ENCODE measurements at regions not wholly inside any gene's neighbourhood (a gene's known extent, or its start where the extent isn't known, plus 50 kb on each side); places are given as distances from the start of the nearest gene placed in this dataset.

GRCh38 chr4:171590716-171591115 lies 222.5 kb upstream of the GALNTL6 start:
- intact Hi-C loops (cut with DNase I; ENCODE audit: low total_unique reads): no loop called here
- Histone ChIP-seq H3K4me1 (no peaks in the 10 kb centered on the region), H3K27me3 (no peaks in the 10 kb centered on the region), H3K4me3 (no peak overlapping the region), H3K36me3 (no peaks in the 10 kb centered on the region), H3K9me3 (no peaks in the 10 kb centered on the region), H3K27ac (no peak overlapping the region)
- 51 to 61% (median 57%) methylated on average over 2 of the region's 2 CpGs for WGBS, 5 donors
- no peak for TF ChIP-seq CTCF (IDR thresholded peaks at IDR 0.05)
- no peak for TF ChIP-seq EP300 (IDR thresholded peaks at IDR 0.05)
- no peak for TF ChIP-seq POLR2AphosphoS5 (IDR thresholded peaks at IDR 0.05)
- no peak for TF ChIP-seq POLR2A (IDR thresholded peaks at IDR 0.05)
- no peak for DNase-seq

DNA sequence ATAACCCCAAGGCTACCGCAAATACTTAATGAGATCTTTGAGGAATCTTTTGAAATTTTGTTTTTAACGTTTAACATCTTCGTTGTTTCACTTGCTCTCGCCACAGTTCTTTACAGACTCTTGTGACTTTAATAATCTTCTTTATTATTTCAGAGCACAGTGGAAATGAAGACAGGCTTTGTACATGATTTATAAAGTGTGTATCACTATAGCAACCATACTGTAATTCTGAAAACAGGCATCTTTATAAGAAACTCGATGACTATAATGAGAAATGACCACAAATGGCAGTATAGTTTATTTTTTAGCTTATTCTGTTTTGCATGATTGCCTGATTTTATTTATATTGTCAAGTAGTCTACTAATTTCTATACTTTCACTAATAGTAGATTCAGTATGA lies 224.4 kb upstream of the GALNTL6 start:
- intact Hi-C loops (cut with DNase I; ENCODE audit: low total_unique reads): no loop called here
- H3K27ac ChIP-seq: no peak overlapping the region
- no peak for TF ChIP-seq EP300 (IDR thresholded peaks at IDR 0.05)
- no peak for TF ChIP-seq POLR2A (IDR thresholded peaks at IDR 0.05)
- TF ChIP-seq CTCF (IDR thresholded peaks at IDR 0.05): no peak
- TF ChIP-seq POLR2AphosphoS5 (IDR thresholded peaks at IDR 0.05): no peak
- no peak overlapping the region for H3K4me3 ChIP-seq
- no peak for DNase-seq
- H3K4me1 ChIP-seq: no peaks in the 10 kb centered on the region
- H3K36me3 ChIP-seq: no peaks in the 10 kb centered on the region
- peaks cover 0 to 2% (median 0%) of the 10 kb centered on the region in 4 donors for H3K9me3 ChIP-seq
- no peaks in the 10 kb centered on the region for H3K27me3 ChIP-seq
- WGBS, 5 donors: 78 to 90% (median 84%) methylated on average over 5 of the region's 5 CpGs

DNA sequence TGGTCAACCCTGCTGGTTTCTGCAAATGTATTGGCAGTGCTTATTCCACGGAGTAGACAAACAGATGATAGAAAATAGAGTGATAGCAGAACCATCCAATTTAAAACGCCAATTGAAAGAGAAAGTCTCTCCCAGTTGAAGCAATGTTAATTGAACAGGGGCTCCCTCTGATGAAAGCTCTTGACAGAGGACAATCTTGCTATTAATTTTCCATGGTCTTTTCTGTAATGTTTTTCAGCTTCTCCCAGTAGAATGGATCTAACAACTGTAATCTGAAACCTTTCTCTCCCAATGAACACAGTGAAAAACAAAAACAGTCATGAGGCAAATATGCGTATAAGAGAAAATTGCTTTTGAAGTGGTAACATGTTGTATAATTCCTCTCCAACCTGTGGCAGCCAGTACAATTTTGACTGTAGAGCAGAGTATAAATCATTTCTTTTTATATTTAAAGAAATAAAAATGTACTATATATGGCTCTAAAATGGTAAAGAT lies 225.1 kb upstream of the GALNTL6 start:
- intact Hi-C loops (cut with DNase I; ENCODE audit: low total_unique reads): no loop called here
- Histone ChIP-seq H3K4me1 (no peaks in the 10 kb centered on the region), H3K27ac (no peak overlapping the region), H3K27me3 (no peaks in the 10 kb centered on the region), H3K36me3 (no peaks in the 10 kb centered on the region), H3K4me3 (no peak overlapping the region), H3K9me3 (peaks cover 0 to 2% (median 0%) of the 10 kb centered on the region in 4 donors)
- no peak for TF ChIP-seq POLR2A (IDR thresholded peaks at IDR 0.05)
- TF ChIP-seq EP300 (IDR thresholded peaks at IDR 0.05): no peak
- TF ChIP-seq POLR2AphosphoS5 (IDR thresholded peaks at IDR 0.05): no peak
- TF ChIP-seq CTCF (IDR thresholded peaks at IDR 0.05): no peak
- 68 to 74% (median 71%) methylated on average over 3 of the region's 3 CpGs for WGBS, 5 donors
- DNase-seq: no peak

DNA sequence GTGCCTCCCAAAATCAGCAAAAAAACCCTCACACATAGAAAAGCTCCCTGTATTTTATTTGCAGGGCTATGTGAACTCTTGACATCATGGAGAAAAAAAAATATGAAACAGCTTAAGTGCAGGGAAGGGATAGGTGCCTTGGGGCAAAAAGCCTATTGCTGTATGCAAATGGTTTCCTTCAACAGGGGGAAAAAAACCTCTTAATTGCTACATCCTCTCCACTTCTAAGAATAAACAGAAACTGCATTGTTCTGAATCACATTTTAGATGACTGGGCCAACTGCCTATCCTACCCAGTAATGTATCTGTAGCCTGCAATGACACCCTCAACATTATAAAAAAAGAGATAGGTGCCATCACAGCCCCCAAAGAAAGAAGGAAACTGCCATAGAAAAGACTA lies 229.4 kb upstream of the GALNTL6 start:
- H3K9me3 ChIP-seq: peaks cover 0 to 2% (median 0%) of the 10 kb centered on the region in 4 donors
- no peak overlapping the region for H3K4me3 ChIP-seq
- H3K36me3 ChIP-seq: no peaks in the 10 kb centered on the region
- H3K27ac ChIP-seq: no peak overlapping the region
- intact Hi-C loops (cut with DNase I; ENCODE audit: low total_unique reads): no loop called here
- TF ChIP-seq POLR2A (IDR thresholded peaks at IDR 0.05): no peak
- TF ChIP-seq CTCF (IDR thresholded peaks at IDR 0.05): no peak
- TF ChIP-seq EP300 (IDR thresholded peaks at IDR 0.05): no peak
- no peak for TF ChIP-seq POLR2AphosphoS5 (IDR thresholded peaks at IDR 0.05)
- H3K4me1 ChIP-seq: no peaks in the 10 kb centered on the region
- DNase-seq: no peak
- no peaks in the 10 kb centered on the region for H3K27me3 ChIP-seq
